NCI-H2196 treated with DMSO at 0.1 percent for 48 hours (cell line): ENCODE measurements at regions not wholly inside any gene's neighbourhood (a gene's known extent, or its start where the extent isn't known, plus 50 kb on each side); places are given as distances from the start of the nearest gene placed in this dataset.
"Not testable (repeated sequence)": the region's sequence is repeated elsewhere in the genome, so short reads cannot be mapped to it uniquely, and the experiment has no call there.

Source experiments
- DNase-seq: peaks from one replicate; lab custom pipeline; 2025; ENCODE audit not compliant: unreplicated experiment; lab: John Stamatoyannopoulos, UW

- no peak for DNase-seq
These were observed 172.3 kb downstream of the AKAIN1 start for GRCh38 chr18:5024741-5025140.

GRCh38 chr18:5021558-5021957 is 175.5 kb downstream of the AKAIN1 start:
- no peak for DNase-seq

DNA sequence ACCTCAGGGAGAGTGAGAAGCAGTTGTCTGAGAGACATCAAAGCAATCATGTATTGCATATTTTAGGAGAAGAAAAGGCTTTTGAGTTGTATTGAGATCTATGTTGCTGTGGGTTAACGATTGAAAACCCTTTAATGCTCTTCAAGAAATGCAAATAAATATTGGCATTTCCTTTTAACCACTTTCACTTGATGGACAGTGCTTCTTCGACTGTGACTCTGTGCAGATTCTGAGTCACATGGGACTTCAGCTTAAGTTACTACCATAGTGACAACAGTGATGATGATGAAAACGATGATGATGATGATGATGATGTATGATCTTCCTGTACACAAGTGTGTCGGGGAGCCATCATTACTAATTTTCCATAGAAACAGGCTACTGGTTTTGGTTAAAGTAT is 181.8 kb downstream of the AKAIN1 start:
- DNase-seq: no peak

GRCh38 chr18:5004031-5004820 is 192.8 kb downstream of the AKAIN1 start:
- DNase-seq: not testable (repeated sequence)

DNA sequence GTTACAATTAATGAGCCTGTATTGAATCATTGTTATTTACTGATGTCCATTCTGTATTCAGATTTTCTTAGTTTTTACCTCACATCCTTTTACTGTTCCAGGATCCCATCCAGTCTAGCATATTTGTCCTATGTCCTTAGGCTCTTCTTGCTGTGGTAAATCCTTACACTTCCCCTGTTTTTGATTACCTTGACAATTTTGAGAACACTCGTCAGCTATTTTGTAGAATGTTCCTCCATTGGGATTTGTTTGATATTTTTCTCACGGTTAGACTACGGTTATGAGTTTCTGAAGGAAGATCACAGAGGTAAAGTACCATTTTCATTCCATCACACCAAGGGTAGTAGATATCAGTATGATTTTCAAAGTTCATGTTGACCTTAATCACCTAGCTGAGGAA is 202.3 kb downstream of the AKAIN1 start:
- no peak for DNase-seq

DNA sequence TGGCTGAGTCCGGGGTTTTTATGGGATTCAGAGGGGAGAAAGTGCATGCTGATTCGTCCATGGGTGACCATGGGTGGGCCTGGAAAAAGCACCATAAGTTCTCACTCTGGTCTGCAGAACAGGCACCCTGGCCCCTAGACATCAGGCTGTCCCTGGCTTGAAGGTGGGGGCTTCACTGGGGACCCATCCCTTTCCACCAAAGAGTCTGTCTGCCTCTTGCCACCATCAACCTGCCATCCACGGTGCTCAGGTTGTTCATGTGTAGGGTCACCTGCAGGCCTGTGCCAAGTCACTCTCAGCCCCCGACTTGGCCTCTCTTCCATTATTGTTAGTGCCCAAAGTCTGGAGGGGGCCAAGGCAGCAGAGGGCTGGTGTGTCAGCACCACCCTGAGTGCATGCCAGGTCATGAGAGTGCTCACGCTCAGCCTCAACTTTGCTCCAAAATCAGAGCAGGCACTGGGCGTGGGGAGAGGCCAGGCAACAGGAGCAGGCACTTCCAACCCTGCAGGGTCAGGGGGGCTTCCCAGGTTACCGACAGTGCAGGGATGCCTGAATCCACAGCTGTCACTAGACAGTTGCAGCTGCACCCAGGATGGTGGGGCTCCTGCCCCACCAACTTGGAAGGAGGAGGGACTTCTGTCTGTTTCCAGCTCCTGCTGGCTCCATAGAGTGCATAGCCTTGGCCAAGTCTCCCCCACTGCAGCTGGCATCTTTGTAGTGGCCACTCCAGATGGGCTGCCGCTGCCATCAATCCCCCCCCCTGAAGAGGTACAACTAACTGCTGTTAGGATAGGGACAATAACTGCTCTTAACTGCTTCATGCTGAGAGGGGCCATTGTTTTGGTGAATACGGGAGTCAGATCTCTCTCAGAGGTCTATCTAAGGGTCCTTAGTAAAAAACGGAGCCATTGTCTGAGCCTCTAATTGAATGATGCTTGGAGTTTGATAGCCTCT is 209.3 kb downstream of the AKAIN1 start:
- DNase-seq: no peak

DNA sequence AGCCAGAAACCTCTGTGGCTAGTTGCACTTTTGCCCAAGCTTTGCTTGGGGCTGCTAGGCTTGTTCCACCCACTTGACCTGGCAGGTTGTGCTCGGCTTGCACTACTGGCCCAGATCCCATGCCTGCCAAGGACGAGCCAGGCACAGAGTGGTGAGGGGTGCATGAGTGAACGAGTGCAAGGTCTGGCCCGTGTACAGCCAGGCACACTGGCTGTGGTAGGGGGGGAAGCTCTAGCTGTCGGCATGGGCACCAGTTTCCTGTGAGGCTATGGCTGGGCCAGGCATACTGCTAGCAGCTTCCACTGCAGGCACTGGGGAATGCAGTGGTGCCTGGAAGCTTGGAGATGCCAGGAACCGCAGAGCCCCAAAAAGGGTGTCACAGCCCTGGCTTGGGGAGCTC is 210.4 kb downstream of the AKAIN1 start:
- DNase-seq: no peak

DNA sequence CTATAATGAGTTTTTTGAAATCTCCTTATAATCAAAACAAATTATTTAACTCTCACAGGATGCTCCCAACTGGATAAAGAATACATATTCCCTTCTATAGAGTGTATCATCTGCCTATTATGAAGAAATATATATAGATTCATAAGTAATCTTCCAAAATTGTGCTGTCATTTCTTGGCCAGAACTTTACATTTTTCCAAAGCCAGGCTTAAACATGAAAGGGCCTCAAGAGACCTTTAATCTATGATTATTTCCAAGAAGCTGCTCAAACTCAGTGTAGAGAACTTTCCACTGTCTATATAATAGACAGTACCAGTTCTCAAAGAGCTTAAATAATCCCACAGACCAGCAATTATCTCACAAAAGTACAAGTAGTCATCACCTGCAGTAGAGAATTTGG is 211.0 kb downstream of the AKAIN1 start:
- no peak for DNase-seq

DNA sequence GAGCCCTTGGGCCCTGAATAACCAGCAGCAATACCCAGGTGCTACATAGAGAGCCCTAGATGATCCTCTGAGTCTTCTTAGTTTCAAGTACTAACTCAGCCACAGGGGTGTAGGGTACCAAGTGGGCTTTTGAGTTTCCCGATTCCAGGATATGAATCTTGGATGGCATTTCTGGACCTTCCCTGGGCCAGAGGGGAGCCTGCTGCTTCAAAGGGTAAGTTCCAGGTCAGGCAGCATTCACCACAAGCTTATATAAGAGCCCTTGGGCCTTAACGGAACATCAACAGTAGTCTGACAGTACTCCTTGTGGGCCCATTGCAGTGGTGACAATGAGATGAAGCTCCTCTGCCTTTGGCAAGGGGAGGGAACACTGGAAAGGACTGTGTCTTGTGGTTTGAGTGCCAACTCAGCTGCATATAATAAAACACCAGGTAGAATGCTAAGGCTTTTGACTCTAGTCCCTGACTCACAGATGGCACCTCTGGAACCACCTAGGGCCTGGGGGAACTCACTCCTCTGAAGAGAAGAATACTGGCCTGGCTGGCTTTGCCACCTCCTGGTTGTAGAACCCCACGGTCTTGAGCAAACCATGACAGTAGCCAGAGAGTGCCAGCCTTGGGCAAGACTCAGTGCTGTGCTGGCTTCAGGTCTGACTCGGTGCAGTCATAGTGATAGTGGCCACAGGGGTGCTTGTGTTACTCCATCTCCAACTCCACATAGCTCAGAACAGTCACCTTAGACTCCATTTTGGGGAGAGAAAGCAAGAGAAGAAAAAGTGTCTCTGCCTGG is 235.7 kb downstream of the AKAIN1 start:
- no peak for DNase-seq

DNA sequence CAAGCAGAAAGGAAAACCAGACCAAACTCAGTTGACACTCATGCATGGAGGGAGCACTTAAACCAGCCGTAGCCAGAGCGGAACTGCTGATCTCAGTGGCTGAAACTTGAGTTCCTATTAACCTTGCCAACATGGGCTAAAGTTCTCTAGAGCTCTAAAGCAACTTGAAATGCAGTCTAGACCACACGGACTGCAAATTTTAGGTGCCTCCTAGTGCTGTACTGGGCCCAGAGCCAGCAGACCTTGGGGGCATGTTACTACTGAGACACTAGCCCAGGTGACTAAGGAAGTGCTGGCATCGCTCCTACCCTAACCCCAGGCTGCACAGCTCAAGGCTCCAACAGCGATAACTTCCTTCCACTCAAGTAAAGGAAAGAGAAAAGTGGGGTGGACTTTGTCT is 236.5 kb downstream of the AKAIN1 start:
- no peak for DNase-seq

DNA sequence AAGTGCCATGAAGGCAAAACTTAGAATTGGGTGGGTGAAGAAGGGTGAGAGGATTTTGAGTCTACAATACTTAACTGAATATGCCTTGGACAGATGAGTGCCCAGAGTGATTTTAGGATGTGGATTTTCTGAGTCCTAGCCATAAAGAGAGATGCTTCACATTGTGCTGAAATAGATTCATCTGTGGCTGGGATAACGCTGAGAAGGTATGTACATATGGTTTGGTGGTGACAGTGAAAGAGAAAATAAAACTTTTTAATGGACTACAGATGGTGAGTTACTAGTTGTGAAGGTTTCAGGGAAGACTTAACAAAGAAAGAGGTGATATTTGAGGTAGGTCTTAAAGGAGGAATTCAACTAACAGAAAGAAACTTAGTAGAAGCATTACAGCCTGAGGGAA is 265.8 kb downstream of the AKAIN1 start:
- no peak for DNase-seq

- DNase-seq: no peak
These were observed 275.5 kb downstream of the AKAIN1 start for GRCh38 chr18:4921548-4921947.

DNA sequence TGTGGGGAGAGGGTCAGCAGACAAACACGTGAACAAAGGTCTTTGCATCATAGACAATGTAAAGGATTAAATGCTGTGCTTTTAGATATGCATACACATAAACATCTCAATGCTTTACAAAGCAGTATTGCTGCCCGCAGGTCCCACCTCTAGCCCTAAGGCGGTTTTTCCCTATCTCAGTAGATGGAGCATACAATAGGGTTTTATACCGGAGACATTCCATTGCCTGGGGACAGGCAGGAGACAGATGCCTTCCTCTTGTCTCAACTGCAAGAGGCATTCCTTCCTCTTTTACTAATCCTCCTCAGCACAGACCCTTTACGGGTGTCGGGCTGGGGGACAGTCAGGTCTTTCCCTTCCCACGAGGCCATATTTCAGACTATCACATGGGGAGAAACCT is 279.5 kb downstream of the AKAIN1 start:
- not testable (repeated sequence) for DNase-seq

DNA sequence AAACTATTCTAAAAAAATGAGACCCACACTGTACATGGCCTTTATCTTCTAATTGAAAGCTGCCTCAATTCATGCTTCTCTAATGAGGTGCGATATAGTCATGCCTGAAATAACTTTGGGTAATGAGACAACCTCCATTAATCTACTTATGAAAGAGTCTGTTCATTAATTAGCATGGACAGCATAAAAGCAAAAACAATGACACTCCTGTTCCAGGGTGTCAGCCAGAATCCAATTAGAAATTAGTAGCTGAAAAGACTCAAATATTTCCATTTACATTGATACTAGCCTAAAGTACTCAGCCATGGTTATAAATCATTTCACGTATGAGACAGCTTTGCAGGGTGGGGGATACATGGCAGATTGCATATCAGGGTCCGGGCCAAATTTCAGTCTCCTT is 288.7 kb downstream of the AKAIN1 start:
- DNase-seq: no peak

- no peak for DNase-seq
These were observed 290.2 kb downstream of the AKAIN1 start for GRCh38 chr18:4906856-4907255.

DNA sequence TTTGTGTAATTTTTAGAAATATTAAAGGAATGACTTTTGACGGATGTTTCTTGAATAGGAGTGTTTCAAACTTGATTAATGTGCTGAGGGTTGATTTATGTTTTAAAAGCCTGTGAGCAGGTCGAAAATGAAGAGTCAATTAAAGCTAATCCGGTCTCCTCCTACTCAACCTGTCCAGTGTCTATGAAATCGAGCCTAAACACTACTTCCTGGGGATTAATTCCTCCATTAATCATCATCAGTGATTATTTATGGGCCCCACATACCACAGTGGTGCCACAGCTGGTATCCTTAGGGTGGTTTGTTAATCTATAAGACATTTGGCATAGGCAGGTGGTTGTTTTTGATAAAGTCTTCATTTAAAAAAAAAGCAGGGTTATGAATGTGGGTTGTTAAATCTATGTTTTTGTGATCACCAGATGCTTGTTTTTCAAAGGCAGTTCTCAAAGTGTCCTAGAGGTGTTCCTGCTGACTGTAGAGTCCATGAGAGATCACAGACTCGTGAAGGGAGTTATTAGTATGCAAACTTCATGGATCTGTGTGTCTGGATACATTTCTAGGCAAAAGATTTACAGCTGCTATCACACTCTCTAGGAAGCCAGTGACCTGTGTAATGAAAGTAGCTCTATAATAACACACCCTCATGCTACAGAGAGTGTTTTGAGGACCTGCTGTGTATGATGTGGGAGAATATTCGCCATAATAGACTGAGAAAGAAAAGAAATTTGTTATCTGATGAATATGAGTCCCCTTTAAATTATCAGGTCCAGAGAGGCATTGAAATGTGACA is 308.6 kb downstream of the AKAIN1 start:
- DNase-seq: no peak

- DNase-seq: no peak
These were observed 318.6 kb downstream of the AKAIN1 start for GRCh38 chr18:4878480-4878879.

- DNase-seq: no peak
These were observed 325.9 kb downstream of the AKAIN1 start for GRCh38 chr18:4871197-4871596.

- no peak for DNase-seq
These were observed 326.8 kb downstream of the AKAIN1 start for GRCh38 chr18:4870177-4870773.

GRCh38 chr18:4869155-4869554 is 327.9 kb downstream of the AKAIN1 start:
- no peak for DNase-seq
